HEK293T (cell line): ENCODE measurements at regions not wholly inside any gene's neighbourhood (a gene's known extent, or its start where the extent isn't known, plus 50 kb on each side); places are given as distances from the start of the nearest gene placed in this dataset.

Experiments used
- CTCF ChIA-PET: fragments of 350-600 bp; formaldehyde crosslinking; extraction: SDS; loops from one replicate; lab custom pipeline; 2021; ENCODE audit warnings: antibody characterized with exemption, inconsistent platforms; lab: Yijun Ruan, JAX
- POLR2A ChIA-PET: fragments of 350-600 bp; formaldehyde crosslinking; extraction: SDS; loops from one replicate; lab custom pipeline; 2020; ENCODE audit warnings: antibody characterized with exemption, inconsistent platforms; lab: Yijun Ruan, JAX
- DNase-seq: peaks from one replicate; pipeline ENCODE4 v3.0.0; 2012; ENCODE audit warnings: mixed read lengths; ENCODE audit errors: extremely low spot score
- CTBP1 ChIP-seq: fragments of 450-650 bp; IDR thresholded peaks from 2 replicates; pipeline ENCODE4 v1.6.1; 2016; ENCODE audit warnings: borderline replicate concordance
- FOXA1 ChIP-seq: fragments of 450-650 bp; IDR thresholded peaks from 2 replicates; pipeline ENCODE4 v1.6.1; 2016; ENCODE audit warnings: mild to moderate bottlenecking
- FOXM1 ChIP-seq: fragments of 450-650 bp; IDR thresholded peaks from 2 replicates; pipeline ENCODE4 v1.6.1; 2017; ENCODE audit warnings: mild to moderate bottlenecking, borderline replicate concordance
- HDGF ChIP-seq: fragments of 450-650 bp; IDR thresholded peaks from 2 replicates; pipeline ENCODE4 v1.6.1; 2017; ENCODE audit warnings: antibody characterized with exemption, borderline replicate concordance
- L3MBTL2 ChIP-seq: fragments of 450-650 bp; conservative IDR thresholded peaks from 2 replicates; pipeline ENCODE4 v1.6.1; 2016; ENCODE audit warnings: mild to moderate bottlenecking
- NFRKB ChIP-seq: fragments of 450-650 bp; IDR thresholded peaks from 2 replicates; pipeline ENCODE4 v1.6.1; 2016; ENCODE audit warnings: mild to moderate bottlenecking, moderate library complexity
- PKNOX1 ChIP-seq: fragments of 450-650 bp; IDR thresholded peaks from 2 replicates; pipeline ENCODE4 v1.6.1; 2016
- SUZ12 ChIP-seq: fragments of 450-650 bp; IDR thresholded peaks from 2 replicates; pipeline ENCODE4 v1.6.1; 2016; ENCODE audit warnings: mild to moderate bottlenecking
- TARDBP ChIP-seq: fragments of 450-650 bp; IDR thresholded peaks from 2 replicates; pipeline ENCODE4 v1.6.1; 2016

GRCh38 chr2:126995621-126996377 is 97.1 kb downstream of the TEX51 start:
- ChIA-PET POLR2A (interaction anchor here (0.8 kb wide), 1 partner anchor 9 kb away, joined by 3 read pairs; no protein-coding TSS in a partner anchor), CTCF (no interaction called here)
- DNase-seq = no peak
- TF ChIP-seq NFRKB = no peak
- TF ChIP-seq SUZ12 = no peak
- TF ChIP-seq CTBP1 = no peak
- TF ChIP-seq HDGF = no peak
- TF ChIP-seq PKNOX1 = no peak

- TF ChIP-seq FOXM1 (no peak), CTBP1 (no peak), FOXA1 (no peak), TARDBP (no peak), L3MBTL2 (no peak)
- no peak for DNase-seq
- ChIA-PET CTCF (no interaction called here), POLR2A (interaction anchor here (0.8 kb wide), 1 partner anchor 9 kb away, joined by 3 read pairs; no protein-coding TSS in a partner anchor)
Measured at GRCh38 chr2:126996378-126996699, 97.6 kb downstream of the TEX51 start.
